Spleen (tissue), 7 donors: ENCODE measurements at regions not wholly inside any gene's neighbourhood (a gene's known extent, or its start where the extent isn't known, plus 50 kb on each side); places are given as distances from the start of the nearest gene placed in this dataset.

Source experiments
- CTCF ChIP-seq, 11 experiments: fragments of 200-600 bp in 7 of 11; fragments of 450-650 bp in 4 of 11; sonication (generic) in 4 of 11; IDR thresholded peaks in 8 of 11; conservative IDR thresholded peaks in 3 of 11; 1 replicate in 7 of 11; 2 replicates in 4 of 11; pipeline versions ENCODE4 v1.4.0 to v1.8.0; 2016 to 2021; ENCODE audit warnings: antibody characterized with exemption in 11 of 11, inconsistent platforms in 4 of 11, mild to moderate bottlenecking in 1 of 11
- POLR2A ChIP-seq, 3 donors: fragments of 450-650 bp; IDR thresholded peaks; one replicate each; pipeline ENCODE4 v1.5.1; 2017; ENCODE audit warnings: antibody characterized with exemption in 3 of 3, mild to moderate bottlenecking in 1 of 3
- POLR2AphosphoS5 ChIP-seq, 3 donors: sonication (generic); formaldehyde crosslinking; IDR thresholded peaks; one replicate each; pipeline ENCODE4 v1.5.1; 2017; ENCODE audit warnings: antibody characterized with exemption in 3 of 3
- donor health status: DM: no; HTN: no; CAD: no; lungs with moderate emphysema.
- donor health status: DM: no; HTN: no; CAD: no.
- donor health status: DM: no; HTN: no; CAD: no.

- TF ChIP-seq POLR2AphosphoS5 (IDR thresholded peaks at IDR 0.05), result no peak
- no peak for TF ChIP-seq POLR2A (IDR thresholded peaks at IDR 0.05)
- TF ChIP-seq CTCF (IDR thresholded peaks at IDR 0.05 in 8 of 11, conservative IDR thresholded peaks at IDR 0.05 in 3 of 11), result no peak
Observed at GRCh38 chr11:128151780-128152179, 435.6 kb downstream of the ETS1 start.
